ENCODE measurements at regions not wholly inside any gene's neighbourhood (a gene's known extent, or its start where the extent isn't known, plus 50 kb on each side); places are given as distances from the start of the nearest gene placed in this dataset.

DNA sequence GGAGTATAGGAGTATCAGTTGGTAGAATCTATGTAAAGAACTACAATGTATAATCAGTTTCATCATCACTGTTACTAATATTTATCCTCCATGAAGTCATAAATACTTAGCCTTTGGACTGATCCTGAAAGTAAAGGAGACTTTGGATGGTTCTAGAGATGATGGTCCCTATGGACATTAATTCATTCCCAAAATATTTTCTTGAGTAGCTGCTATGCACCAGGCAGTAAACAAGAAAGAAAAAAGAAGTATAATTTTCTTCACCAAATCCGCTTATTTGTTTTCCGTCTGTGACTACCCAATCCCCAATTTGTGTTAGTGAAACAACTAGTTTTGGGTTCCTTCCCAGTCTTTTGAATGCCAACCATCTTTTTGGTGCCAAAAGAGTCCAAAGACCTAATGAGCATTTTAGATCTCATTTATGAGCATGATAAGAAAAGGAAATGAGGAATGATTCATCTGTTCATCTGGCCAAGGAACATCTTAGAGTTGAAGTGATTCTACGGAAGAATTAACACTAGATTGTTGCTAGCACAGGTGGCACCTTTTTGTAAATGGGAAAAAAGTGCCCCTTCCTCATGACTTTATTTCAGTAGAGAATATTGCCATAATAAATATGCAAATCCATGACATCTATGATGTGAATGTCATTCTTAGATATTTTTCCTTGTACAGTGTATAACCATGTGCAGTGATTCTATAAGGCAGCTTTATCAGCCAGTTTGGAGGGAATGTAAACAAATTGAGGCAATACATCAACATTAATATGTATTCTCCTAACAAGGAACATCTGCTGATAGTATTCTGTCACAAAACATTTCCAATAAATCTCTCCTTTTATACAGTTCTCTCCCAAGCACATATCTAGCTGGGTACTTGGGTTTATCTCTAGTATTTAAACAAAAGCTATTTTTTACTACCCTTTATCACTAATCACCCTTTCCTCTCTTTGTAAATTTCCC, 85.1 kb upstream of the CCDC91 start:
- DNase-seq (ENCODE audit: low spot score) (no peak), ATAC-seq (no peak)

DNA sequence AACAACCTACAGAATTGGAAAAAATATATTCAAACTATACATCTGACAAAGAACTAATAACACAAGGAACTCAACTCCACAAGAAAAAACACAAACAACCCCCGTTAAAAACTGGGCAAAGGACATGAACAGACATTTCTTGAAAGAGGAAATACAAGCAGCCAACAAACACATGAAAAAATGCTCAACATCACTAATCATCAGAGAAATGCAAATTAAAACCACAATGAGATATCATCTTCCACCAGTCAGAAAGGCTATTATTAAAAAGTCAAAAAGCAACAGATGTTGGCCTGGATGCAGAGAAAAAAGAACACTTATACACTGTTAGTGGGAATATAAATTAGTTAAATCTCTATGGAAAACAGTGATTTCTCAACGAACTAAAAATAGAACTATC, 82.6 kb upstream of the CCDC91 start:
- no peak for ATAC-seq

DNA sequence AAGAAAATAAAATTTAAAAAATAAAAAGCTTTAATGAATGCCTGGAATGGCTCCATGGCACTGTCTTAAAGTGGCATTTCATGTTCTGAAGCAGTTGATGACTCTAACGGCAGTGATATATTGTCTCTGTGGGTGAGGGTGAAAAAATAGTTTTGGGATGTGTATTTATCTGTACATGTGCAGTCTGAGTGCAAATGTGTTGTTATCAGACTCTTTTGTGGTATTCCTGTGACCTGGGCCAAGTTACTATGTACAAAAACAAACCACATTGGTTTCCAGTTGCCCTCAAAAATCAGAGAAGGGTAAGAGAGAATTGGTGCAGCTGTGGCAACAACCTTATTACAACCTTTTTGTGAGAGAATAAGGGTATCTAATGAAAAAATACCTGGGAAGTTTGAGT, 81.7 kb upstream of the CCDC91 start:
- no peak for DNase-seq (ENCODE audit: low spot score)
- no peak for ATAC-seq

More for the DNA sequence above, 82.6 kb upstream of the CCDC91 start:
- DNase-seq (ENCODE audit: low spot score): no peak

DNA sequence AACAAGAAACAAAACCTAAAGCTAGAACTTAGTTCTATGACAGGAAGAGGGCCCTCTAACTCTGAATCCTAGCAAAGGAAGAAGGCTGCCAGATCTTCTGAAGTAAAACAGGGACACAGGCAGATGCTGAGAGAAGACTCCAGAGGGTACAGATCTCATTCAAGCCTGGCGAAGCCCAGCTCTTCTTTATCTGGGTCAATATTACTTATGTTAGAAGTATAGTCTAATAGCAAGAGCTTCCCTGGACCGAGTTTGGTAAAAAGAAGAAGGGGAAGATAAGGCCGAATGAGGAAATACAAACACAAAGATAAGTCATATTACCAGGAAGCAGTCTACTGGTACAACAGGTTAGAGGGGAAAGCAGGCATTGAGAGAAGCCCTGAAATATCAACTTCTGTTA, 79.9 kb upstream of the CCDC91 start:
- no peak for ATAC-seq

DNA sequence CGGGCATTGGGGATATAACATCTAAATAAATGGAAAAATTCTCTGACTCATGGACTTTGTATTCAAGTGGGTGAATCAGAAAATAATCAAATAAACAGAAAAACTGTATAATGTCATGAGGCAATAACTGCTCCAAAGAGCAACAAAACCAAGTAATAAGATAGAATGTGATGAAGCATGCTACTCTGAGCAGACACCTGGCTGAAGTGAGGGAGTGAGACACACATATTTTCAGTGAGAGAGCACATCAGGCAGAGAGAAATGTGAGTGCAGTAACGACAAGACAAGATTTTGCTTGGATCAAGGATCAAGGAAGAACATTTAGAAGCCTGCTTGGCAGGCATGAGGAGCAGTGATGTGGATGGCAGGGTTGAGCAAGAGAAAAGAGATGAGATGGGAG, 75.8 kb upstream of the CCDC91 start:
- no peak for DNase-seq (ENCODE audit: low spot score)
- no peak for ATAC-seq

More for the DNA sequence above, 79.9 kb upstream of the CCDC91 start:
- DNase-seq (ENCODE audit: low spot score): no peak

DNA sequence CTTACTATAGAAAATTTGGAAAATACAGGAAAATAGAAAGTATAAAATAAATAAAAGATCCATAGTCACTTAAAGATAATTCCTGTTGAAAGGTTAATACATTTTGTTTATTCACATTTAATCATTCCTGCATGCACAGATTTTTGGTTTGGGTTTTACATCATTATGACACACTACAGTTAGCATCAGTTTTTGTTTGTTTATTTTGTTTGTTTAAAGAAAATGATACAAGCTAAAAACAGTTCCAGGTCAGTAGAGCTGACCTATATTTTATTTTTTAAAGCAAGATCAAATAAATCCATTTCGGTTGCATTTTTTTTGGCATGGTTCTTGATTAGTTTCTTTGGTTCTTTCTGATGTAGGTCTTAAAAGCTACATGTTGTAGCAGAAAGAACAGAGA, 68.8 kb upstream of the CCDC91 start:
- DNase-seq (ENCODE audit: low spot score): no peak
- no peak for ATAC-seq

DNA sequence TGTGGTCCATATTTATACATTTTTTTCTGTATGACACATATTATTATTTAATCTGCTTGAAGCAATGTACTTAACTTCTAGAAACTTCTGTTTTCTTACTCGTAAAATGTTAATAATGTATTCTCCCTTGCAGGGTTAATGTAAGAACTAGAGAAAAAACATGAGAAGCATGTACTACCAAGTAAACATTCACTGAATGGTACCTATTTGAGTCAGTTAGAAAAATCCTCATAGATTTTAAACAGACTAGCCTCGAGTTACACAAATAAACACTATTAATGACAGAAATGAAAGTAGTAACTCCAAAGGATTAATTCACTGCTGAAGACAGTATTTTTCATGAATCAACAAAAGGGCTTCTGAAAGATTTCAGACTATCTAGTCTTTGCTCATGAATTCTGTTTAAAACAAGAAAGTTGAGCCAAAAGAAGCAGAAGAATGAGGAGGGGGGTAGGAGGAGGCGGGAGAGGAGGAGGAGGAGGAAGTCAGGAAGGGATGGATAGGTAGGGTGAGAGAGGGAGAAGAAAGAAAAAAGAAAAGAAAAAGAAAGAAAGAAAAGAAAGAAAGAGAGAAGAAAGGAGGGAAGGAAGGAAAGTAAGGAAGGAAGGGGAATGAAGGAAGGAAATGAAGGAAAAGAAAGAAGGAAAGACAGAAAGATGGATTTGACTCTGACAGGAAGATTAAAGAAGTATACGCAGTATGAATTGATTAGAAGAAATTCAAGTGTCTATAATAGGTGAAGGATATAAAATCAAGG, 68.2 kb upstream of the CCDC91 start:
- DNase-seq (ENCODE audit: low spot score) (no peak), ATAC-seq (no peak)

DNA sequence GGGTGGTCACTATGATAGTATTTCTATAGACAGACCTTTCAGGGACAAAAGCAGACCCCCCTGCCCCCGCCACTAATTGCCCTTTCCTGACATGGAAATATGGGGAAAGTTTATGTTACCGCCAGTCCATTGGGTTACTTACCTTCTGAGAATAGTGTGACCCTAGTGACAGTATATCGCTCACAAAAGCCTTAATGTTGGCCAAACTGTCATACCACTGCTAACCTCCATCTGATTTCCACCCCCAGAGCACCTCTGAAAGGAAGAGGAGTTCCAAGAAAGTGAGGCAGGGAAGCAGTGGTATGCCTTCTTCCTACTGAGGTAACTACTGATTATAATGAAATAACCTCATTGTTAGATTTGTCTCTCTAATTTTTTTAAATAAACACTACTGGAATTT, 67.5 kb upstream of the CCDC91 start:
- no peak for DNase-seq (ENCODE audit: low spot score)
- no peak for ATAC-seq

DNA sequence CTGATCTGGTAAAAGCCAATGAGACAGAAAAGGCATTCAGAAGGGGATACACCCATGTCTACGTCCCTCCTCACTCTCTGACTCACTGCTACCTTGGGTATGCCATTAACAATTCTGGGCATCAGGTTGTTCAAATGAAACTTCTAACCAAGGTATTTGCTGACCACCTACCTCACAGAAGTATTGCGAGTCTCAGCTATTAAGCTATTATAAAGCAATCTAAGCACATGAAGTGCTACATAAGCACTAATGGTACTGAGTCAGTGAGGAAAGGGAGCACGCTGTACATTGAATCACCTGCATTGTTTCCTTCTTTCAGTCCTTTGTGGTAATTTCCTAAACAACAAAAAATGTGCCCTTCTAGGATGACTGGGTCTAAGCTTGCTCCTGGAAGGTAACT, 62.8 kb upstream of the CCDC91 start:
- DNase-seq (ENCODE audit: low spot score): no peak
- no peak for ATAC-seq

DNA sequence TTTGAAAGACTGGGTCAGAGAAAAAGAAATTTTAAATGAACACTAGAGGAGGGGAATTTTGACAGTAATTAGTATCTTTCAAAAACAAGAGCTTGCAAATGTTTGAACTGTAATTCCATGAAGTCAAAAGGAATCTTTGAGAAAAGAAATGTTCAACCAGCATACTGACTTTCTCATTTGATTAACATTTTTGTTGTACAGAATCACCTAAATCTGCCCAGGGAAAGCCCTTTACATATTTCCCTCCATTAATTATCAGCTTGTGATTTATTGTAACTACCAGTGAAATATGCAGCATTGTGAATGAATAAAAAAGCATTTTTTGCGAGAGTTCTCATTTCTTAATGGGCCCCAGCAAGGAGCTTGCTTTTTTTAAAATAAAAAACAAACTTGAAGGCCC, 61.2 kb upstream of the CCDC91 start:
- DNase-seq (ENCODE audit: low spot score) (no peak), ATAC-seq (no peak)

DNA sequence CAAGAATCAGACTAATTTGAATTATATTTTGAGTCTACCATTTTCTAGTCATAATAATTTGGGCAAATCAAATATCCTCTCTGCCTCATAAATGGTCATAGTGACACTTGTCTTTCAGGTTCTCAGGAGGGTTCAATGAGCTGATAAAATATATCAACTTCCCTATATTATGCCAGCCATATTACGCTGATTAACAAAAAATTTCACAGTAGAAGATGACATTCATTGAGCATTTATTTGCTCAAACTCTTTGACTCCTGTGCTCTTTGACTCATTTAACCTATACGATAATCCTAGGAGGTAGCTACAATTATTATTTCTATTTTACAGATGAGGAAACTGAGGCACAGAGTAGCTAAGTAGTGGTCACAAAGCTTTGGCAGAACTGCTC, 60.0 kb upstream of the CCDC91 start:
- DNase-seq (ENCODE audit: low spot score) (no peak), ATAC-seq (no peak)

DNA sequence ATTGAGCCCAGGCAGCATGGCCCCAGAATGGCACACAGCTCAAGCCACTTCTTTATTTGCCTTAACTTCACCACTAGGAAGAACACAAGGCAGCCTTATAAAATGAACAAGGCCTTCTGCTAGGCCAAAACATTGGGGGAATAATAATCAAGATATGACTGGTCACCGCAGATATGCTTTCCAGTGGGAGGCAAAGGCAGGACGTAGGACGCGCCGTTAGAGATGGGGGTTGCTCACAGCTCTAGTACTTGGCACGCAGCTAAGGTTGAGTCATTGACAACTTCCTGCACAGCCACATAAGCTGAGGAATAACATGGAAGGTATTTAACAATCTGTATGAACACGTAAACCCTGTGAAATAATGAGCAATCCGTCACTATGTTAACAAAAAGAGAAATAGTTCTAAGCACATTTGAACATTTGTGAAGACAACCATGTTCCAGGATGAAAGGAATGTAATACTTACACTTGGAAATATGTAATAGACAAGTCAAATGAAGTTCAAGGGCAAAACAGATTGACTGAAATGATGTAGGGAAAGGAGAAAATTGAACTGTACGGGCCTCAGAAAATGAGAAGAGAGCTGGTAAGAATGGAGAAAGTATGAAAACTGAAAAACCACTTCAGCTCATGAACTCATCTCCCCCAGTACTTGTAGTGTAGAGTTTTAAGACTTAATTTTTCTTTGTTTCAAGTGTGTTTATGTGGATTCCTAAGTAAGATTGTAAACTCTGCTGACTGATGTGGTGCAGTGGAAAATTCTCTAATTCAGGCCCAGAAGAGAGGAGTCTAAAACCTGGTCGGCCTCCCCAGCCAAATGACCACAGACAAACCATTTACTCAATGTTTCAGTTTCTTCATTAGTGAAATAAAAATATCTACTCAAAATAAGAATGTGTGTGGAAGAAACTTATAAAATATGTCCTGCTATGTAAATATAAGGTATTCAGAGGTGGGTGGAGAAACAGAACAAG, 59.3 kb upstream of the CCDC91 start:
- ATAC-seq (no peak), DNase-seq (ENCODE audit: low spot score) (no peak)

DNA sequence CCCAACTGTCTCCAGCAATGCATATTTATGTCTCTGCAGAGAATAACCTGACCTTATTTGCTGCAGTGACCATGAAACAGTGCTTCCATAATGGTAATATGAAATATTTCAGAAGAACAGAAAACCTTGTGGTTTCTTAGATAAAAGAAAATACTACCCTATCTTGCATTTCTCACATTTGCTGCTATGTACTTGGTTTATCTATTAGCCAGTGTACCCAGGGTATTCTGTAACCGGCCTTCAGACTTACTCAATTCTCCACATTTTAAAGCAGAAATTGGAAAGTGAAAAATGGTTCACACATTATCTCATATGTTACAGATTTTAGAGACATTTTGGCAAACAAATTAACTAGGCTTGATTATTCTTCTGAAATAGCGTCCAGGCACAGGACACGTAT, 57.9 kb upstream of the CCDC91 start:
- ATAC-seq: no peak

DNA sequence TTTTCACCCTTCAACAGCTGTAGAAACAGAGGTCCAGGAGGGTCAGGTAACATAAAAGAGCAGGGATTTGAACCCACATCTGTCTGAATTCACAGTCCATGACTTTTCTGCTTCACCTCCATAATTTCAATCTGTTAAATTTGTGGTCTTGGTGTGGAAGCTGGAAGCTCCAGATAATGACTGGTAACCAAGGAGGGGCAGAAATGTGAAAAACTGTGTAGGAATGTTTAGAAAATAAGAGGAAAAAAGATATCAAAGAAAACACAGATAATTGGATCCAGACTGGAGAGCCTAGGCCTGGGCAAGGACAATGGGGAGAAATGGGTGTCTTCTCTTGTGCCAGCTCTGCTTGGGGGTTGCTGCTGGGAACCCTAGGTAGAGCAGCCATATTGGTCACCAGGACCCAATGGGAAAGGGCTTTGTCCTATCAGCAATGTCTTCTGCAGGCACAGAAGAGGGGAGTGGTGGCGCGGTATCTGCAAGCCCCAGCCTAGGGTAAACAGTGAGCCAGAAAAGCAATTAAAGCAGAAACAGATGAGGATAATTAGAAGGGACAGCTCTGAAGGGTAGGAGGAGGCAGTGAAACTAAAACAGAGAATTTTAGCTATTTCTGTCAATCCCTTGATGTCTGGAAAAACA, 54.3 kb upstream of the CCDC91 start:
- no peak for DNase-seq (ENCODE audit: low spot score)
- no peak for ATAC-seq

More for the DNA sequence above, 57.9 kb upstream of the CCDC91 start:
- no peak for DNase-seq (ENCODE audit: low spot score)

DNA sequence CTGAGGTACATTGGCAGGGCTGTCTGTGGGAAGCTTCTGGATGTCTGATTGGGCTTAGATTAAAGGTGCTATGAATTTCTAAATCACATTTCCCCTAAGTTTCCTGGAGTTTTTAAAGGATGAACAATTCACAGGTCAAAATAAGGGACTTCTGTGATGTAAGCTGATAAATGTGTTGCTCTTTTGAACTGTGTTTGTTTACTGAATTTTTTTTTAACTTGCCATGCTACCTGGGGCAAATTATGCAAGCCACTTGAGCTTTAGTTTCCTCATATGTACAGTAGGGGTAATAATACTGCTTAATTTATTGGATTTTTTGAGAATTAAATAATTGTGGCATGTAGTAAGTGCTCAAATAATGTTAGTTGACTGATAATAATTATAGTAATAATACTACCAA, 52.8 kb upstream of the CCDC91 start:
- ATAC-seq (peak; percentile 62), DNase-seq (ENCODE audit: low spot score) (no peak)

DNA sequence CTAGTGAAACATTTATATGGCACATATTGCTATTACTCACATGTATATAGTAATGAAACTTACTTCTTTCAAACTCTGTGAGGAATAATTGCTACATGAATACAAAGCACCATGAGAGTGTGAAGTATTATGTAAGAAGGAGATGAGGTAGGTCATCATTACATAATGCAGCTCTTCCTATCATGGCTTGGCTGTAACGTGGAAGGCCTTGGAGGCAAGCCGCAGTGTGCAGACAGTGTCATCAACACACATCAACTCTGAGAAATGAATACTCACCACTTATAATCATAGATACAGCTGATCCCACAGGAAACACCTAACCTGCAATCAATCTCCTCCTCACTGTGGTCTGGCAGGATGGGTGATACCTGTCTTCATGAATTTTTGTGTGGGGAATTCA, 49.9 kb upstream of the CCDC91 start:
- DNase-seq (ENCODE audit: low spot score): no peak
- no peak for ATAC-seq

Data from left lobe of liver (tissue), 2 donors.